Fibroblast of villous mesenchyme (primary cell): ENCODE measurements at regions not wholly inside any gene's neighbourhood (a gene's known extent, or its start where the extent isn't known, plus 50 kb on each side); places are given as distances from the start of the nearest gene placed in this dataset.

Experiments used
- DNase-seq: peaks from one replicate; pipeline ENCODE4 v3.0.0-alpha.2; 2010; ENCODE audit warnings: low read depth
- H3K4me3 ChIP-seq: 2 replicates; pipeline ENCODE4 v1.5.1; 2011; ENCODE audit warnings: low read depth, mild to moderate bottlenecking, low read length
- TF ChIP-seq, protein P1 (sequence below): IDR thresholded peaks from 2 replicates; pipeline ENCODE4 v1.5.1; 2012; ENCODE audit warnings: low read depth, mild to moderate bottlenecking, low read length; ENCODE audit not compliant: insufficient read depth

DNA sequence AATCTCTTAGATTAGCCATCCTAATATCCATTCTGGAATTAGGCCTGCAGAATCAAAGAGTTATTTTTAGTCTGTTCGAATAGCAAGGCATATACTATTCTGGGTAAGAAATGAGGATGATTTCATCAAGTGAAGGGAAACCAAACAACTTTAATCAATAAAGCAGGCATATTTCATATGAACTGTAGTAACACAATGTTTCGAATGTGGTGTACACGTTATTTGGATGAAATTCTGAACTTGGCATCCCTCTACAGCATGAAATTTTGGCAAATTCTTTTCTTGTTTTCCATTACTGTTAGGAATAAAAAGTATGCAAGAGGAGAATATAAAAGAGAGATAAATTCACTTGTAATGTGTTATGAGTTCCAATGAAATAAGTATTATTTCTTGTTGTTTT is 1233.3 kb upstream of the SEL1L start:
- TF ChIP-seq, protein P1, sequence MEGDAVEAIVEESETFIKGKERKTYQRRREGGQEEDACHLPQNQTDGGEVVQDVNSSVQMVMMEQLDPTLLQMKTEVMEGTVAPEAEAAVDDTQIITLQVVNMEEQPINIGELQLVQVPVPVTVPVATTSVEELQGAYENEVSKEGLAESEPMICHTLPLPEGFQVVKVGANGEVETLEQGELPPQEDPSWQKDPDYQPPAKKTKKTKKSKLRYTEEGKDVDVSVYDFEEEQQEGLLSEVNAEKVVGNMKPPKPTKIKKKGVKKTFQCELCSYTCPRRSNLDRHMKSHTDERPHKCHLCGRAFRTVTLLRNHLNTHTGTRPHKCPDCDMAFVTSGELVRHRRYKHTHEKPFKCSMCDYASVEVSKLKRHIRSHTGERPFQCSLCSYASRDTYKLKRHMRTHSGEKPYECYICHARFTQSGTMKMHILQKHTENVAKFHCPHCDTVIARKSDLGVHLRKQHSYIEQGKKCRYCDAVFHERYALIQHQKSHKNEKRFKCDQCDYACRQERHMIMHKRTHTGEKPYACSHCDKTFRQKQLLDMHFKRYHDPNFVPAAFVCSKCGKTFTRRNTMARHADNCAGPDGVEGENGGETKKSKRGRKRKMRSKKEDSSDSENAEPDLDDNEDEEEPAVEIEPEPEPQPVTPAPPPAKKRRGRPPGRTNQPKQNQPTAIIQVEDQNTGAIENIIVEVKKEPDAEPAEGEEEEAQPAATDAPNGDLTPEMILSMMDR, result no peak
- no peak for DNase-seq
- no peak overlapping the region for H3K4me3 ChIP-seq

DNA sequence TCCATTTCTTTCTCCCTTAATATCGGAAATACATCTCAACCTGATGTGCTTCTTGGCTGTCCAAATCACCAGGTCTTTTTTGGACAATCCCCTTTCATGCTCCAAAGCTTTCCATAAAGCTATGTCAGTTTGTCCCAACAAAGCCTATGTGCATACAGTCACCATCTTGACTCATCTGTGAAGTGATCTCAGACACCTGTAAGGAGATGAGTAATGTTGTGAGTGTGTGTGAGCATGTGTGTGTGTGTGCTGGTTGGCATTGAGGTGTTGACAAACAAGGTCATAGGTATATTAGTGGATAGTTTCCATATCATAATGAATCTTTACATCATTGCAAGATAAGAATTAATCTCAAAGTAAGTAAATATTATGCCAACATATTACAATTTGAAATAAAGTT is 1243.3 kb upstream of the SEL1L start:
- TF ChIP-seq, protein P1, result no peak
- no peak overlapping the region for H3K4me3 ChIP-seq

DNA sequence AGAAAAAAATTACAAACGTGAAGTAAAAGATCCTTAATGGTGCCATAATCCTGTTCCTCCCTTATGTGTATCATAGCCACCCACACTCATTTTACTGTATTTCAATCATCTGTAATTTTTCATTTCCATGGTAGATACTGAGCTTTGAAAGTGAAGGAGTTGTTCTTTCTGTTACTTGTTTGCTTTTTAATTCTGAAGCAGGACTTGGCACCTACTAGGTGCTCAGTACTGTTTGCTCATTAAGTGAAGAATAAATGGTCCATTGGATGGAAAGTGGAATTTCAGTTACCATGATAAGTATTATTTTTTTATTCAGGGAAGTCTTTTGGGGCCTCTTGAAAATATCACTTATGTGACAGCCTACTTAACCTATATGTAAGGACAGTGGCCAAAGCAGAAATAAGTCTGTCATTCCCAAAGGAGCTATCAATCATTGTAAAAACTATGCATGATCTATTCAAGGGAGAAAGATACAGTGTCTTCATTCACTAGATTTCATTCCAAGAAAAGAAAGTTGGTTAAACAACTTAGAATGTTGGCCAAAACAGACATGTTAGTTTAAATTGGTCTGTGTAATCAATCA is 1244.4 kb upstream of the SEL1L start:
- TF ChIP-seq, protein P1, result no peak
- no peak overlapping the region for H3K4me3 ChIP-seq
- DNase-seq, result no peak

More for the DNA sequence above, 1243.3 kb upstream of the SEL1L start:
- no peak for DNase-seq

DNA sequence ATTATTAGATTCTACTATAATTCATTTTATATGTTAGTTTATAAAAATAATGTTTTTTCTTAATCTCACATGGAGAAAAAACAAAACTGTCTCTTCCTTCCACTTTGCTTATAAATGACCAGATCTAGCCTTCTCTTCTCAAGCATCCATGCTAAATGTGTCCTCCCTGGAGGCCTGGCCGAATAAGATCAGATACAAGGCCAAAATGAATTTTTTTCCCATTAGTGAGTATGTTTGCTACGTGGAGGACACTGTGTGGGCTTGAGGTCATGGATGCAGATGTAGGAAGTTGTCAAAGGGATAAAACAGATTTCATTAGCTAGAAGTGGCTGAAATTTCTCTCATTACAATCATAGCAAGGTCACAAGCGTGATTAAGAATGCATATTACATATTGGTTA is 1244.9 kb upstream of the SEL1L start:
- no peak overlapping the region for H3K4me3 ChIP-seq
- TF ChIP-seq, protein P1, result no peak
- peak; percentile 0 for DNase-seq

DNA sequence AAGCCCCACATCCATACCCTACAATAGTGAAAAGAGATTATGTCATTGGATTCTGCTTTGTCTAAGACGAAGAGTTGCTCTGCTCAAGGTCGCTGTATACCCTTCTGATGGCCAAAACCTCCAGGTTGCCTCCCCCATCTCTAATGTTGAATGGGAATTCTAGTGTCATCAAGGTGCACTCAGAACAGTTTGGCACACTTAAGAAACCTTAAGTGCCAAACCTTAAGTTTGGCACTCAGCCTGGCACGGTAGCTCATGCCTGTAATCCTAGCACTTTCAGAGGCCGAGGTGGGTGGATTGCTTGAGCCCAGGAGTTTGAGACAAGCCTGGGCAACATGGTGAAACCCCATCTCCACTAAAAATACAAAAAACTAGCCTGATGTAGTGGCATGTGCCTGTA is 1245.6 kb upstream of the SEL1L start:
- H3K4me3 ChIP-seq, result no peak overlapping the region
- TF ChIP-seq, protein P1, result no peak
- no peak for DNase-seq

DNA sequence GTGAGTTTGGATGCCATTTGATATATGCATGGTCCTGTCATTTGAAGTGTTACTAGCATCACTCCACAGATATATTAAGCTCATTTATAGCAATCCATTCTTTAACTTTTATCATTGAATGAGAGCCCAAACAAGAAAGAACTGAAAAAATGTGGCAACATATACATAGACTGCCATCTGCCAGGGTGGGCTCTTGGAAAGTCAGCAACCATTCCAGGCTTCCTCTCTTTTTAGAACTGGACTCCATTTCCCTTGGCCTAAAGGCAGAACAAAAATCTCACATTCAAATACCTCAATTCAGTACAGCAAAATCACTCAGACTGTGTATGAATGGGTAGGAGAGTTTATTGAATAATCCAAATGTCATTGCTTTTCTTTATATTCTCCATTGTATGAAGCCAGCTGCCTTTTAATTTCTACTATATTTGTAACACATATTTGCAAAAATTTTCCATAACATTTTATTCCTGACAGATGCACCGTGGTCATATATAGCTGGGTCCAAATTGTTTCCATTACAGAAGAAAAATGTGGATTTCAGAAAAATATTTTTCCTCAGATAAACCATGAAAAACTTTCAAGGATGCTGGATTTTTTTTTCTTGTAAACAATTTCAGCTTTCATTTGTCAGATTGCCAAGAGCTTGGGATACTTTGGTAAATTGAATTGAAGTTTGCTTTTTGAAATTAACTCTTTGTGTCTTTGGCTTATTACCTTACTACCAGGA is 1252.3 kb upstream of the SEL1L start:
- TF ChIP-seq, protein P1, result no peak

More for the DNA sequence above, 1252.3 kb upstream of the SEL1L start:
- no peak overlapping the region for H3K4me3 ChIP-seq
- DNase-seq, result no peak
